OCI-LY1 (cell line): ENCODE measurements at regions not wholly inside any gene's neighbourhood (a gene's known extent, or its start where the extent isn't known, plus 50 kb on each side); places are given as distances from the start of the nearest gene placed in this dataset.

Source experiments
- H2AFZ ChIP-seq: fragments of 200-600 bp; sonication (generic), shearing (Covaris generic); 2 replicates; pipeline ENCODE4 v1.6.0; 2014; ENCODE audit warnings: antibody characterized with exemption, mild to moderate bottlenecking, low read length
- H3F3A ChIP-seq: fragments of 200-600 bp; sonication (generic), shearing (Covaris generic); 2 replicates; pipeline ENCODE4 v1.6.0; 2014; ENCODE audit warnings: mild to moderate bottlenecking, antibody characterized with exemption, low read length, moderate library complexity; ENCODE audit not compliant: insufficient read depth
- H3K27ac ChIP-seq: fragments of 200-600 bp; sonication (generic); 2 replicates; pipeline ENCODE4 v1.5.1; 2014; ENCODE audit warnings: low read length, mixed run types, mild to moderate bottlenecking, low read depth; ENCODE audit not compliant: poor library complexity, severe bottlenecking
- H3K27me3 ChIP-seq: fragments of 200-600 bp; sonication (generic); 2 replicates; pipeline ENCODE4 v1.6.0; 2014; ENCODE audit warnings: antibody characterized with exemption, mild to moderate bottlenecking, low read length, moderate library complexity; ENCODE audit not compliant: insufficient read depth
- H3K36me3 ChIP-seq: fragments of 200-600 bp; sonication (generic); 2 replicates; pipeline ENCODE4 v1.6.1; 2014; ENCODE audit warnings: mild to moderate bottlenecking, antibody characterized with exemption, low read length, moderate library complexity, mixed read lengths; ENCODE audit not compliant: insufficient read depth
- H3K4me1 ChIP-seq: fragments of 200-600 bp; sonication (generic); 2 replicates; pipeline ENCODE4 v1.5.1; 2014; ENCODE audit warnings: mild to moderate bottlenecking, low read length, moderate library complexity; ENCODE audit not compliant: insufficient read depth, severe bottlenecking
- H3K4me2 ChIP-seq: fragments of 200-600 bp; sonication (generic), shearing (Covaris generic); 2 replicates; pipeline ENCODE4 v1.6.1; 2014; ENCODE audit warnings: low read length
- H3K4me3 ChIP-seq: fragments of 200-600 bp; sonication (generic); 2 replicates; pipeline ENCODE4 v1.5.1; 2014; ENCODE audit warnings: low read length, low read depth, mild to moderate bottlenecking, mixed read lengths; ENCODE audit not compliant: poor library complexity, severe bottlenecking
- H3K79me2 ChIP-seq: fragments of 200-600 bp; shearing (Covaris generic); 2 replicates; pipeline ENCODE4 v1.6.1; 2016; ENCODE audit warnings: mixed run types, low read length, mixed read lengths; ENCODE audit not compliant: insufficient read depth
- H3K9ac ChIP-seq: fragments of 200-600 bp; sonication (generic), shearing (Covaris generic); 2 replicates; pipeline ENCODE4 v1.6.1; 2014; ENCODE audit warnings: mild to moderate bottlenecking, low read length, mixed read lengths
- H3K9me2 ChIP-seq: fragments of 200-600 bp; sonication (generic), shearing (Covaris generic); 2 replicates; pipeline ENCODE4 v1.6.1; 2014; ENCODE audit warnings: low read depth, mild to moderate bottlenecking, low read length, mixed read lengths
- H3K9me3 ChIP-seq: fragments of 200-600 bp; shearing (Covaris generic); 2 replicates; pipeline ENCODE4 v1.6.1; 2014; ENCODE audit warnings: low read length, mixed read lengths
- H4K20me1 ChIP-seq: fragments of 200-600 bp; sonication (generic), shearing (Covaris generic); 2 replicates; pipeline ENCODE4 v1.6.0; 2016; ENCODE audit warnings: mild to moderate bottlenecking, low read length; ENCODE audit not compliant: insufficient read depth
- EZH2 ChIP-seq: fragments of 200-600 bp; sonication (generic), shearing (Covaris generic); IDR thresholded peaks from 2 replicates; pipeline ENCODE4 v1.8.0; 2017; ENCODE audit warnings: borderline replicate concordance, mixed run types, mild to moderate bottlenecking, antibody characterized with exemption, low read length, moderate library complexity, mixed read lengths
- TF ChIP-seq, protein P1 (sequence below): fragments of 200-600 bp; sonication (generic), shearing (Covaris generic); IDR thresholded peaks from 2 replicates; pipeline ENCODE4 v1.5.1; 2017; ENCODE audit warnings: mild to moderate bottlenecking, antibody characterized with exemption, low read length, moderate library complexity, mixed read lengths

GRCh38 chr12:75709503-75709902 lies 198.1 kb upstream of the KRR1 start:
- Histone ChIP-seq H3K4me2 (no peak overlapping the region), H2AFZ (no peak overlapping the region), H4K20me1 (no peaks in the 10 kb centered on the region), H3K4me1 (no peaks in the 10 kb centered on the region), H3K9me2 (no peaks in the 10 kb centered on the region), H3K4me3 (no peak overlapping the region), H3K27me3 (no peaks in the 10 kb centered on the region), H3K79me2 (no peaks in the 10 kb centered on the region), H3K27ac (no peak overlapping the region), H3K36me3 (no peaks in the 10 kb centered on the region), H3K9me3 (no peaks in the 10 kb centered on the region), H3K9ac (no peak overlapping the region), H3F3A (no peaks in the 10 kb centered on the region)
- no peak for TF ChIP-seq EZH2
- TF ChIP-seq, protein P1, sequence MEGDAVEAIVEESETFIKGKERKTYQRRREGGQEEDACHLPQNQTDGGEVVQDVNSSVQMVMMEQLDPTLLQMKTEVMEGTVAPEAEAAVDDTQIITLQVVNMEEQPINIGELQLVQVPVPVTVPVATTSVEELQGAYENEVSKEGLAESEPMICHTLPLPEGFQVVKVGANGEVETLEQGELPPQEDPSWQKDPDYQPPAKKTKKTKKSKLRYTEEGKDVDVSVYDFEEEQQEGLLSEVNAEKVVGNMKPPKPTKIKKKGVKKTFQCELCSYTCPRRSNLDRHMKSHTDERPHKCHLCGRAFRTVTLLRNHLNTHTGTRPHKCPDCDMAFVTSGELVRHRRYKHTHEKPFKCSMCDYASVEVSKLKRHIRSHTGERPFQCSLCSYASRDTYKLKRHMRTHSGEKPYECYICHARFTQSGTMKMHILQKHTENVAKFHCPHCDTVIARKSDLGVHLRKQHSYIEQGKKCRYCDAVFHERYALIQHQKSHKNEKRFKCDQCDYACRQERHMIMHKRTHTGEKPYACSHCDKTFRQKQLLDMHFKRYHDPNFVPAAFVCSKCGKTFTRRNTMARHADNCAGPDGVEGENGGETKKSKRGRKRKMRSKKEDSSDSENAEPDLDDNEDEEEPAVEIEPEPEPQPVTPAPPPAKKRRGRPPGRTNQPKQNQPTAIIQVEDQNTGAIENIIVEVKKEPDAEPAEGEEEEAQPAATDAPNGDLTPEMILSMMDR, result no peak

GRCh38 chr12:75708802-75709201 lies 197.4 kb upstream of the KRR1 start:
- H3K27ac ChIP-seq, result no peak overlapping the region
- no peak for TF ChIP-seq EZH2
- TF ChIP-seq, protein P1, result no peak
- H3K79me2 ChIP-seq, result no peaks in the 10 kb centered on the region
- H3K4me1 ChIP-seq, result no peaks in the 10 kb centered on the region
- H3K9me2 ChIP-seq, result no peaks in the 10 kb centered on the region
- H3K36me3 ChIP-seq, result no peaks in the 10 kb centered on the region
- H3K4me2 ChIP-seq, result no peak overlapping the region
- H3F3A ChIP-seq, result no peaks in the 10 kb centered on the region
- no peak overlapping the region for H2AFZ ChIP-seq
- no peaks in the 10 kb centered on the region for H3K27me3 ChIP-seq
- no peak overlapping the region for H3K9ac ChIP-seq
- no peaks in the 10 kb centered on the region for H3K9me3 ChIP-seq
- H3K4me3 ChIP-seq, result no peak overlapping the region
- no peaks in the 10 kb centered on the region for H4K20me1 ChIP-seq

DNA sequence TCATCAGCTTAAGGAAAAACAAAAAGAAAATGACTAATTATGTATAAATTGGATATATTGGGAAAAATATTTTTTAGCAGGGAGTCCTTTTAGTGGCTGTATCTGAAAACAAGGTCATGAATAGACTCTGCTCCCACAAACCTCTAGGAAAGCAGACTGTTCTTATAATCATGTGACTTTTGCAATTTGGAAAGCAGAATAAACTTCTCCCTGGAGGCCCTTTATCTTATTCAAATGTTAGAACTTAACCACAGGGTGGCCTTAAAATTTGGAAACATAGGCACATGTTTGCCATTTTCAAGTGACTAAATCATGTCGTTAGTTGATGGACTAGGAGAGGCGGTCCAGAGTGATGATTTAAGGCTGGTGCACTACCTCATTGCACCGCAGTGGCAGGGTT lies 196.6 kb upstream of the KRR1 start:
- Histone ChIP-seq H3K9me2 (no peaks in the 10 kb centered on the region), H3K9me3 (no peaks in the 10 kb centered on the region), H3K4me2 (no peak overlapping the region), H3K79me2 (no peaks in the 10 kb centered on the region), H3K36me3 (no peaks in the 10 kb centered on the region), H3F3A (no peaks in the 10 kb centered on the region), H3K27me3 (no peaks in the 10 kb centered on the region), H3K27ac (no peak overlapping the region), H4K20me1 (no peaks in the 10 kb centered on the region), H3K4me1 (no peaks in the 10 kb centered on the region), H2AFZ (no peak overlapping the region), H3K9ac (no peak overlapping the region), H3K4me3 (no peak overlapping the region)
- TF ChIP-seq EZH2, result no peak
- TF ChIP-seq, protein P1, result no peak
